Umbilical cord (tissue), 1 donor: ENCODE measurements at regions not wholly inside any gene's neighbourhood (a gene's known extent, or its start where the extent isn't known, plus 50 kb on each side); places are given as distances from the start of the nearest gene placed in this dataset.

Experiments used
- DNase-seq: peaks from one replicate; pipeline ENCODE4 v3.0.0-alpha.2; 2015; ENCODE audit warnings: low spot score

GRCh38 chr18:2303517-2304238 lies 267.6 kb downstream of the METTL4 start:
- no peak for DNase-seq

GRCh38 chr18:2304378-2305175 lies 266.7 kb downstream of the METTL4 start:
- peak; percentile 45 for DNase-seq

GRCh38 chr18:2306606-2307005 lies 264.7 kb downstream of the METTL4 start:
- DNase-seq, result no peak

GRCh38 chr18:2310886-2311285 lies 260.4 kb downstream of the METTL4 start:
- no peak for DNase-seq

GRCh38 chr18:2312440-2312839 lies 258.9 kb downstream of the METTL4 start:
- no peak for DNase-seq

- DNase-seq, result no peak
These were observed 258.0 kb downstream of the METTL4 start for GRCh38 chr18:2313332-2313731.

- DNase-seq, result no peak
These were observed 255.1 kb downstream of the METTL4 start for GRCh38 chr18:2316082-2316750.

- no peak for DNase-seq
These were observed 254.3 kb downstream of the METTL4 start for GRCh38 chr18:2316751-2317696.

GRCh38 chr18:2324459-2324858 lies 246.8 kb downstream of the METTL4 start:
- no peak for DNase-seq

GRCh38 chr18:2325308-2325849 lies 245.9 kb downstream of the METTL4 start:
- DNase-seq, result no peak

GRCh38 chr18:2325933-2326332 lies 245.4 kb downstream of the METTL4 start:
- DNase-seq, result no peak

GRCh38 chr18:2326999-2327398 lies 244.3 kb downstream of the METTL4 start:
- no peak for DNase-seq

GRCh38 chr18:2330764-2331163 lies 240.5 kb downstream of the METTL4 start:
- no peak for DNase-seq

GRCh38 chr18:2331491-2331890 lies 239.8 kb downstream of the METTL4 start:
- DNase-seq, result no peak

GRCh38 chr18:2336690-2337392 lies 234.5 kb downstream of the METTL4 start:
- no peak for DNase-seq

- no peak for DNase-seq
These were observed 233.7 kb downstream of the METTL4 start for GRCh38 chr18:2337552-2338141.

GRCh38 chr18:2338601-2339000 lies 232.7 kb downstream of the METTL4 start:
- no peak for DNase-seq

- DNase-seq, result no peak
These were observed 231.0 kb downstream of the METTL4 start for GRCh38 chr18:2340335-2340734.

GRCh38 chr18:2348003-2348402 lies 223.3 kb downstream of the METTL4 start:
- no peak for DNase-seq
